Hepatocyte (in vitro differentiated cells): ENCODE measurements at regions not wholly inside any gene's neighbourhood (a gene's known extent, or its start where the extent isn't known, plus 50 kb on each side); places are given as distances from the start of the nearest gene placed in this dataset.

Experiments used
- EZH2 ChIP-seq: fragments of 200-600 bp; sonication (generic); IDR thresholded peaks from 2 replicates; pipeline ENCODE4 v1.6.1; 2016; ENCODE audit warnings: antibody characterized with exemption, mild to moderate bottlenecking, borderline replicate concordance
- TF ChIP-seq, protein P1 (sequence below): fragments of 200-600 bp; sonication (generic); IDR thresholded peaks from 2 replicates; pipeline ENCODE4 v1.5.1; 2016; ENCODE audit warnings: antibody characterized with exemption, mild to moderate bottlenecking; ENCODE audit not compliant: poor library complexity

DNA sequence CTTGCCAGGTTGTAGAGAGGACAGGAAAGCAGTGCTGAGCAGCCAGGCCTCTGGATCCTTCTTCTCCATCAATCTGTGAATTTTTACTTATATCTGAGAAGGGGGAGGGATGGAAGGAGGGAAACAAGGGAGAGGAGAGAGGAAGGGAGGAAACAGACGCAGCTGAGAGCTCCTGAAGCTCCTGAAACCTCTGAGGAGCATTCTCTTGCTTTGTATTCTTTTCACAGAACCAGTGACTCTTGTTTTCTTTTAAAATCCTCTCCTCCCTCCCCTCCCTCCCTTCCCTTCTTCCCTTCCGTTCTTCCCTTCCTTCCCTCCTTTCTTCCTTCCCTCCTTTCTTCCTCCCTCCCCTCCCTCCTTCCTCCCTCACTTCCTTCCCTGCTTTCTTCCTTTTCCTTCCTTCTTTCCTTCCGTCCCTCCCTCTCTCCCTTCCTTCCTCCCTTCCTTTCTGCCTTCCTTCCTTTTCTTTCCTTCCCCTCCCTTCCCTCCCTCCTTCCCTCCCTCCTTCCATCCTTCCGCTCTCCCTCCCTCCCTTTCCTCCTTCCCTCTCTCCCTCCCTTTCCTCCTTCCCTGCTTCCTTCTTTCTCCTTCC lies 60.0 kb upstream of the RBFOX1 start:
- TF ChIP-seq, protein P1, sequence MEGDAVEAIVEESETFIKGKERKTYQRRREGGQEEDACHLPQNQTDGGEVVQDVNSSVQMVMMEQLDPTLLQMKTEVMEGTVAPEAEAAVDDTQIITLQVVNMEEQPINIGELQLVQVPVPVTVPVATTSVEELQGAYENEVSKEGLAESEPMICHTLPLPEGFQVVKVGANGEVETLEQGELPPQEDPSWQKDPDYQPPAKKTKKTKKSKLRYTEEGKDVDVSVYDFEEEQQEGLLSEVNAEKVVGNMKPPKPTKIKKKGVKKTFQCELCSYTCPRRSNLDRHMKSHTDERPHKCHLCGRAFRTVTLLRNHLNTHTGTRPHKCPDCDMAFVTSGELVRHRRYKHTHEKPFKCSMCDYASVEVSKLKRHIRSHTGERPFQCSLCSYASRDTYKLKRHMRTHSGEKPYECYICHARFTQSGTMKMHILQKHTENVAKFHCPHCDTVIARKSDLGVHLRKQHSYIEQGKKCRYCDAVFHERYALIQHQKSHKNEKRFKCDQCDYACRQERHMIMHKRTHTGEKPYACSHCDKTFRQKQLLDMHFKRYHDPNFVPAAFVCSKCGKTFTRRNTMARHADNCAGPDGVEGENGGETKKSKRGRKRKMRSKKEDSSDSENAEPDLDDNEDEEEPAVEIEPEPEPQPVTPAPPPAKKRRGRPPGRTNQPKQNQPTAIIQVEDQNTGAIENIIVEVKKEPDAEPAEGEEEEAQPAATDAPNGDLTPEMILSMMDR, result no peak
- no peak for TF ChIP-seq EZH2
